HepG2 (cell line): ENCODE measurements at regions not wholly inside any gene's neighbourhood (a gene's known extent, or its start where the extent isn't known, plus 50 kb on each side); places are given as distances from the start of the nearest gene placed in this dataset.

Experiments used
- ATAC-seq: fragments of 200-7000 bp; cut with Tn5 transposase; 3 replicates; pipeline ENCODE4 v1.9.1; 2020; ENCODE audit warnings: mild to moderate bottlenecking, moderate library complexity
- BruUV-seq: library from RNA; stranded (reverse); fragments of 400-500 nt; replicated peaks from 2 replicates; lab custom pipeline; 2021; lab: Mats Ljungman, UMichigan
- CTCF ChIA-PET: fragments of 300-600 bp; formaldehyde crosslinking; extraction: SDS; loops from one replicate; lab custom pipeline; 2021; ENCODE audit warnings: low total read pairs, inconsistent platforms, low intra/inter-chr PET ratio; lab: Yijun Ruan, JAX
- POLR2A ChIA-PET: fragments of 350-600 bp; sonication (Branson Sonifier 250); formaldehyde crosslinking; loops from one replicate; lab custom pipeline; 2020; ENCODE audit warnings: antibody characterized with exemption, inconsistent platforms; lab: Yijun Ruan, JAX
- DNase-seq: peaks from one replicate; pipeline ENCODE4 v3.0.0-alpha.2; 2015; ENCODE audit warnings: low spot score
- FAIRE-seq: peaks from 3 replicates; lab custom pipeline; 2011; peaks lifted over from hg19 to GRCh38; lab: Jason Lieb, UNC
- H2AFZ ChIP-seq: one replicate; pipeline ENCODE4 v1.6.1; 2011; ENCODE audit warnings: low read length, inconsistent platforms
- H3K27ac ChIP-seq: fragments of 300-600 bp; 3 replicates; pipeline ENCODE4 v1.8.0; 2011; ENCODE audit warnings: mixed run types, mild to moderate bottlenecking, mixed read lengths, low read length, inconsistent platforms; ENCODE audit not compliant: insufficient read depth; ENCODE audit errors: extremely low read length
- H3K27me3 ChIP-seq, 2 experiments: fragments of 200-600 bp in 1 of 2; 2 replicates in 1 of 2; 3 replicates in 1 of 2; pipeline versions ENCODE4 v1.6.0 to v1.8.0; 2011; ENCODE audit warnings: low read length in 2 of 2, mild to moderate bottlenecking in 2 of 2, moderate library complexity in 2 of 2, inconsistent platforms in 1 of 2; ENCODE audit not compliant: insufficient read depth in 2 of 2, control insufficient read depth in 1 of 2
- H3K36me3 ChIP-seq, 2 experiments: fragments of 200-600 bp in 1 of 2; replicated peaks in 1 of 2; 2 replicates in 1 of 2; 3 replicates in 1 of 2; pipeline versions ENCODE4 v1.5.1 to v1.8.0; 2011; ENCODE audit warnings: low read length in 2 of 2, inconsistent platforms in 1 of 2; ENCODE audit not compliant: insufficient read depth in 2 of 2, control insufficient read depth in 1 of 2
- H3K4me1 ChIP-seq: 2 replicates; pipeline ENCODE4 v1.5.1; 2012; ENCODE audit warnings: low read length, inconsistent platforms; ENCODE audit not compliant: insufficient read depth
- H3K4me2 ChIP-seq: 2 replicates; pipeline ENCODE4 v1.6.0; 2011; ENCODE audit warnings: low read depth, low read length, inconsistent platforms
- H3K4me3 ChIP-seq, 3 experiments: fragments of 200-600 bp in 1 of 3; sonication (generic), shearing (Covaris generic) in 1 of 3; replicated peaks in 1 of 3; 2 replicates each; pipeline ENCODE4 v1.5.1; 2011 to 2016; ENCODE audit warnings: low read length in 3 of 3, inconsistent platforms in 2 of 3, low read depth in 2 of 3, mild to moderate bottlenecking in 2 of 3, control low read depth in 1 of 3, mixed read lengths in 1 of 3; ENCODE audit not compliant: insufficient read depth in 1 of 3
- H3K79me2 ChIP-seq: one replicate; pipeline ENCODE4 v1.6.1; 2011; ENCODE audit warnings: low read length, inconsistent platforms; ENCODE audit not compliant: insufficient read depth
- H3K9ac ChIP-seq: 2 replicates; pipeline ENCODE4 v1.6.0; 2011; ENCODE audit warnings: mild to moderate bottlenecking, low read depth, low read length, inconsistent platforms; ENCODE audit not compliant: insufficient read depth
- H3K9me3 ChIP-seq: 2 replicates; pipeline ENCODE4 v1.5.1; 2012; ENCODE audit warnings: mild to moderate bottlenecking, low read length
- H4K20me1 ChIP-seq: 2 replicates; pipeline ENCODE4 v1.6.0; 2011; ENCODE audit warnings: inconsistent platforms, mild to moderate bottlenecking, low read length, moderate library complexity; ENCODE audit not compliant: insufficient read depth
- ELF1 ChIP-seq: sonication (generic); formaldehyde crosslinking; IDR thresholded peaks from 2 replicates; pipeline ENCODE4 v1.4.0; 2020; ENCODE audit warnings: missing genetic modification reagents
- MAFF ChIP-seq: IDR thresholded peaks from 2 replicates; pipeline ENCODE4 v1.6.1; 2011; ENCODE audit warnings: low read depth, low read length, improper control_type of control experiment
- MBNL3 ChIP-seq: fragments of 250-450 bp; sonication (Bioruptor Pico); conservative IDR thresholded peaks from 2 replicates; pipeline ENCODE4 v1.8.0; 2022; ENCODE audit warnings: mild to moderate bottlenecking, inconsistent platforms
- MYC ChIP-seq: sonication (generic); formaldehyde crosslinking; IDR thresholded peaks from 2 replicates; pipeline ENCODE4 v1.9.0; 2021; ENCODE audit warnings: missing genetic modification reagents, borderline replicate concordance
- PITX1 ChIP-seq: sonication (generic); formaldehyde crosslinking; IDR thresholded peaks from 2 replicates; pipeline ENCODE4 v1.5.1; 2020; ENCODE audit warnings: mild to moderate bottlenecking, missing genetic modification reagents
- SMARCC2 ChIP-seq: fragments of 450-650 bp; IDR thresholded peaks from 2 replicates; pipeline ENCODE4 v1.6.1; 2017; ENCODE audit warnings: antibody characterized with exemption, mild to moderate bottlenecking
- SMYD3 ChIP-seq: sonication (generic); formaldehyde crosslinking; IDR thresholded peaks from 2 replicates; pipeline ENCODE4 v1.8.1; 2023; ENCODE audit warnings: mild to moderate bottlenecking, missing genetic modification reagents
- TAF1 ChIP-seq: sonication (generic); formaldehyde crosslinking; IDR thresholded peaks from 2 replicates; pipeline ENCODE4 v1.4.0; 2020; ENCODE audit warnings: missing genetic modification reagents
- ZBTB7A ChIP-seq: sonication (generic); formaldehyde crosslinking; IDR thresholded peaks from 2 replicates; pipeline ENCODE4 v1.8.0; 2022; ENCODE audit warnings: mild to moderate bottlenecking, missing genetic modification reagents
- ZNF513 ChIP-seq: sonication (generic); formaldehyde crosslinking; conservative IDR thresholded peaks from 2 replicates; pipeline ENCODE4 v1.5.0; 2020; ENCODE audit warnings: missing genetic modification reagents
- WGBS: methylation state at CpG from one replicate; pipeline ENCODE4 v1.1.6; 2017; ENCODE audit warnings: low lambda C conversion rate; 5-methylcytosine and 5-hydroxymethylcytosine counted together
- in situ Hi-C: cut with HindIII; loops from 2 replicates; pipeline ENCODE4 v1.10.0; 2017; ENCODE audit warnings: low pct_unique_long_range_greater_than_20kb; ENCODE audit not compliant: extremely low pct_ligation_motif_present
- intact Hi-C: fragments of 100-400 bp; cut with micrococcal nuclease; formaldehyde crosslinking; loops from one replicate; pipeline ENCODE4 v1.10.0; 2022; ENCODE audit not compliant: unreplicated experiment
- TF ChIP-seq, protein P1 (sequence below): IDR thresholded peaks from 2 replicates; pipeline ENCODE4 v1.6.1; 2012; ENCODE audit warnings: inconsistent platforms
- TF ChIP-seq, protein P2 (sequence below): IDR thresholded peaks from 2 replicates; pipeline ENCODE4 v1.6.1; 2012; ENCODE audit warnings: low read length, improper control_type of control experiment
- TF ChIP-seq, protein P3 (sequence below): sonication (generic); formaldehyde crosslinking; IDR thresholded peaks from 2 replicates; pipeline ENCODE4 v1.8.1; 2023; ENCODE audit warnings: mild to moderate bottlenecking, moderate library complexity, missing genetic modification reagents

DNA sequence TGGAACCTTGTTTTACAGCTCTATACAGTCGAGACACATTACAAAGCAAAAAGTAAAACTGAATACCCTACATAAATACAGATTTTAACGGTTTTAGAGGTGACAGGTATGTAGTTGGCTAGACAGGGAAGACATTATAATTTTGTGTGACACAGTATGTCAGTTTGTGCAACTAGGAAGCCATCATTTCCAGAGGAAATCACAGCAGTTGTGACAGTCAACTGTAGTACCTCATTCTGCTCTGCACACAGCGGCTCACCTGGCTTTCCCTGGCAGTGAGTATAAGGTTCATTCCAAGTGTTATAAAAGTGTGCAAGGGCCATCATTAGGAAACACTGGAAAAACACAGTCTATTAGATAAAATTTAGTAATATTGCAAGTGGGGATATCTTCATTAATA, 501.6 kb upstream of the PHF14 start:
- peaks cover 20% of the 10 kb centered on the region for H3K9me3 ChIP-seq
- TF ChIP-seq MAFF (no peak), TAF1 (CRISPR knock-in tag) (no peak), ZBTB7A (CRISPR knock-in tag) (no peak), MYC (CRISPR knock-in tag) (no peak)
- BruUV-seq: no TSS peak
- no peak overlapping the region for H2AFZ ChIP-seq
- 0% methylated on average over 3 of the region's 3 CpGs for WGBS
- no peaks in the 10 kb centered on the region for H3K36me3 ChIP-seq
- ChIA-PET POLR2A (no interaction called here), CTCF (no interaction called here)
- no peaks in the 10 kb centered on the region for H3K79me2 ChIP-seq
- DNase-seq: no peak
- no peak for FAIRE-seq
- no peak overlapping the region for H3K4me2 ChIP-seq
- ATAC-seq: no peak
- H3K4me3 ChIP-seq: no peak overlapping the region
- no peaks in the 10 kb centered on the region for H3K4me1 ChIP-seq
- H4K20me1 ChIP-seq: no peaks in the 10 kb centered on the region
- no peak overlapping the region for H3K9ac ChIP-seq
- in situ Hi-C loops (no loop called here), intact Hi-C loops (no loop called here)
- H3K27ac ChIP-seq: no peak overlapping the region
- H3K27me3 ChIP-seq: no peaks in the 10 kb centered on the region

- no peaks in the 10 kb centered on the region for H4K20me1 ChIP-seq
- H2AFZ ChIP-seq: no peak overlapping the region
- H3K9ac ChIP-seq: no peak overlapping the region
- no peaks in the 10 kb centered on the region for H3K36me3 ChIP-seq
- ChIA-PET POLR2A (no interaction called here), CTCF (no interaction called here)
- H3K4me1 ChIP-seq: no peaks in the 10 kb centered on the region
- H3K27me3 ChIP-seq: no peaks in the 10 kb centered on the region
- no peak overlapping the region for H3K4me3 ChIP-seq
- intact Hi-C loops (no loop called here), in situ Hi-C loops (no loop called here)
- H3K9me3 ChIP-seq: peaks cover 20% of the 10 kb centered on the region
- H3K27ac ChIP-seq: no peak overlapping the region
- FAIRE-seq: no peak
- no TSS peak for BruUV-seq
- no peak for ATAC-seq
- 18% methylated on average over 3 of the region's 3 CpGs for WGBS
- TF ChIP-seq, protein P1, sequence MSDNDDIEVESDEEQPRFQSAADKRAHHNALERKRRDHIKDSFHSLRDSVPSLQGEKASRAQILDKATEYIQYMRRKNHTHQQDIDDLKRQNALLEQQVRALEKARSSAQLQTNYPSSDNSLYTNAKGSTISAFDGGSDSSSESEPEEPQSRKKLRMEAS: no peak
- TF ChIP-seq SMARCC2: no peak
- TF ChIP-seq MBNL3 (CRISPR knock-in tag): no peak
- TF ChIP-seq PITX1: no peak
- no peak for TF ChIP-seq ZNF513 (CRISPR knock-in tag)
- TF ChIP-seq SMYD3: no peak
- TF ChIP-seq ELF1 (CRISPR knock-in tag): no peak
- TF ChIP-seq, protein P2, sequence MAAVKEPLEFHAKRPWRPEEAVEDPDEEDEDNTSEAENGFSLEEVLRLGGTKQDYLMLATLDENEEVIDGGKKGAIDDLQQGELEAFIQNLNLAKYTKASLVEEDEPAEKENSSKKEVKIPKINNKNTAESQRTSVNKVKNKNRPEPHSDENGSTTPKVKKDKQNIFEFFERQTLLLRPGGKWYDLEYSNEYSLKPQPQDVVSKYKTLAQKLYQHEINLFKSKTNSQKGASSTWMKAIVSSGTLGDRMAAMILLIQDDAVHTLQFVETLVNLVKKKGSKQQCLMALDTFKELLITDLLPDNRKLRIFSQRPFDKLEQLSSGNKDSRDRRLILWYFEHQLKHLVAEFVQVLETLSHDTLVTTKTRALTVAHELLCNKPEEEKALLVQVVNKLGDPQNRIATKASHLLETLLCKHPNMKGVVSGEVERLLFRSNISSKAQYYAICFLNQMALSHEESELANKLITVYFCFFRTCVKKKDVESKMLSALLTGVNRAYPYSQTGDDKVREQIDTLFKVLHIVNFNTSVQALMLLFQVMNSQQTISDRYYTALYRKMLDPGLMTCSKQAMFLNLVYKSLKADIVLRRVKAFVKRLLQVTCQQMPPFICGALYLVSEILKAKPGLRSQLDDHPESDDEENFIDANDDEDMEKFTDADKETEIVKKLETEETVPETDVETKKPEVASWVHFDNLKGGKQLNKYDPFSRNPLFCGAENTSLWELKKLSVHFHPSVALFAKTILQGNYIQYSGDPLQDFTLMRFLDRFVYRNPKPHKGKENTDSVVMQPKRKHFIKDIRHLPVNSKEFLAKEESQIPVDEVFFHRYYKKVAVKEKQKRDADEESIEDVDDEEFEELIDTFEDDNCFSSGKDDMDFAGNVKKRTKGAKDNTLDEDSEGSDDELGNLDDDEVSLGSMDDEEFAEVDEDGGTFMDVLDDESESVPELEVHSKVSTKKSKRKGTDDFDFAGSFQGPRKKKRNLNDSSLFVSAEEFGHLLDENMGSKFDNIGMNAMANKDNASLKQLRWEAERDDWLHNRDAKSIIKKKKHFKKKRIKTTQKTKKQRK: no peak
- TF ChIP-seq, protein P3, sequence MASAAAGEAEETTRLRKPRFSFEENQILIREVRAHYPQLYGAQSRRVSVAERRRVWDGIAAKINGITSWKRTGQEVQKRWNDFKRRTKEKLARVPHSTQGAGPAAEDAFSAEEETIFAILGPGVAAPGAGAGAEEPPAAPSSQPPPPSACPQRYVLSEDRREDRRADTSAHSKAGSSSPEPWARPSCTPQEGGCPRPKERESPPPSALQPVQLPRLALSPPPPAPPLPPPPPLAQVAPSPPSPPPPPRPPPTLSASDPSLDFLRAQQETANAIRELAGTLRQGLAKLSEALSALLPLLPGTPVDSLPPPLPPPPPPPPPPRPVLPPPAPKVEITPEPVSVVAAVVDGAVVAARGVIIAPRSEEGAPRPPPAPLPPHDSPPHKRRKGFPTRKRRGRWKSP: no peak
- DNase-seq: no peak
- no peak overlapping the region for H3K4me2 ChIP-seq
- no peaks in the 10 kb centered on the region for H3K79me2 ChIP-seq
Measured at GRCh38 chr7:10473569-10473968, 500.1 kb upstream of the PHF14 start.
